GM18909 (cell line): ENCODE measurements at regions not wholly inside any gene's neighbourhood (a gene's known extent, or its start where the extent isn't known, plus 50 kb on each side); places are given as distances from the start of the nearest gene placed in this dataset.

Experiments
- ATAC-seq: cut with Tn5 transposase; IDR thresholded peaks from one replicate; pipeline ENCODE4 v1.9.1; 2021; ENCODE audit warnings: mild to moderate bottlenecking; ENCODE audit not compliant: unreplicated experiment, poor library complexity

DNA sequence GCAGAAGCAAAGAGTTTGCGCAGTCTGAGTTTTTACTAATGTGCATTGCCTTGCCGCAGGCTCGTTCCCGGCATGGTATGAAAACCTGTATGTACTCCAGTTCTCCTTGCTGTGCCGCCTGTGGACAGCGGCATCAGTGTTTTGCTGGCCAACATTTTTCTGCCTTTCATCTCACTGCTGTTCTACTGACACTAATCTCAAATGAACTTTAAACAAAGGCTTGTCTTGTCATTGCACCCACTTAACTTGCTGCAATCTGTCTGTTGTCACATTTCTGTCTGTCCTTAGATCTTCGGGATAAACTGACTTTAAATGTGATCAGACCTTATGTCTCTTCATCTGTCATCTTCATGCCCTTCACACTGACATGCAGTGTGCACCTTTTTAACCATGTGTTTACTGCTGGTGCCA lies 71.7 kb upstream of the ZNRF2 start:
- no peak for ATAC-seq

DNA sequence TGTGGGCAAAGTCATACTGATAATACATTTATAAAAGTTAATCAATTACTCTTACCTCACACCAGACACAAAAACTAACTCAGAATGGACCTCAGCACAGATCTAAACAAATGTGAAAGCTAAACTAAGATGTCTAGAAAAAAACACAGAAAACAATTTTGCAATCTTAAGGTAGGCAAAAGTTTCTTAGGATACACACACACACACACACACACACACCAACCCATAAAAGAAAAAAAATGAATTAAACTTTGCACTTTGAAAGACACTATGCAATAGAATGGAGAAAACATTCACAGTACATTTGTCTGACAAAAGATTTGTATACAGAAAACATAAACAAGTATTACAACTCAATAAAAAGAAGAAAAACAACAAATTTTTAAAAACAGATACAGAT lies 70.8 kb upstream of the ZNRF2 start:
- ATAC-seq, result no peak

DNA sequence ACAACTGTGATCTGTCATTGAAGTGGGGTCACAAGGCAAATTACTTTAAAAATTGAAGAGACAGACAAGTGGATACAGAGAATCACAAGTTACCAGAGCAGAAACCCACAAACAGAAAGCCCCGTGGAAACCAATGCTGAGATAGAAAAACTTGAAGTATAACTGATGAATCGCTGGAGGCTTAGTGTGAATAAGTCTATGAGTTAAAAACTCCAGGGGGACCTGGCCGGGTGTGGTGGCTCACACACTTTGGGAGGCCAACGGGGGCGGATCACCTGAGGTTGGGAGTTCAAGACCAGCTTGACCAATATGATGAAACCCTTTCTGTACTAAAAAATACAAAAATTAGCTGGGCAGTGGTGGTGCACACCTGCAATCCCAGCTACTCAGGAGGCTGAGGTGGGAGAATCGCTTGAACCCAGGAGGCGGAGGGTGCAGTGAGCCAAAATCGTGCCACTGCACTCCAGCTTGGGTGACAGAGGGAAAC lies 69.7 kb upstream of the ZNRF2 start:
- peak; percentile 71 for ATAC-seq

DNA sequence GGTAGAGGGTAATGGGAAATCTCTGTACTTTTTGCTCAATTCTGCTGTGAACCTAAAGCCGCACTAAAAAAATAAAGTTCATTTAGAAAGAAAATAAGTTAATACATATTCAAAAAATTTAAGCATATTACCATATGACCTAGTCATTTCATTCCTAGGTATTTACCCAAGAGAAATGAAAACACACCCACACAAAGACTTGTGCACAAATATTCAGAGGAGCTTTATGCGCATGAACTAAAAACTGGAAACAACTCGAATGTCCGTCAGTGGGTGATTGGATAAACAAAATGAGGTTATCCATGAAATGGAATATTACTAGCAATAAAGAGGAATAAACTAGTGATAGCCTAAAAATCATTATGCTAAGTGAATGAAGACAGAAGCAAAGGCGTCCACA lies 62.6 kb upstream of the ZNRF2 start:
- no peak for ATAC-seq

DNA sequence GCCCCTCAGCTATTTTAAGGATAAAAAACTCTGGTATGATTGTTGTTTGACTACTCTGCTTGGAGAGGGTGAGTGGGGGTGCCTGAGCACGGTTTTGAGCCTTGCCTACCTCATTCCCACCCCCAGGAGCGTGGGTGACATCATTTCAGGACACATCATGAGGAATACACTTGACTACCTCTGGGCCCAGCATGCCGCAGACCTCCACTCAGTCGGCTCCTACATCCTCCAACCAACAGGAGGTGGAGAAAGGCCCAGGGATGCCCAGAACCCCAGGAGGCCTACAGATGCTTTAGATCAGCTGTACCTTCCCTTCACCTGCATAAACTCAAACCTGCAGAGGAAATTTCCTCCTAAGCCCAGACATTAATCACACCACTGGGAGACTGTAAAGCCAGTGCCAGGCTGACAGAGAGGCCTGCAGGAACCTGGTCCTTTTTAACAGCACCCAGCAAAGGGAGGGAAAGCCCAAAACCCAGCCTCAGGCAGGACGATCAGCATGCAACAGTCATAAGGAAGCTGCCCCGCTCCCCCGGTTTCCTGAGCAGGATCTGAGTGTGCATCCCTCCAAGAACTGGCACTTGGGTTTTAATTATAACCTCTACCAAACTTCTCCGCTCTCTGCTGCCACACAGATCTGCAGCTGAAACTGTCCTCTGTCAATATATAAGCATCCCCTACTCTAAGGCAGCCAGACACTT lies 61.7 kb upstream of the ZNRF2 start:
- no peak for ATAC-seq

DNA sequence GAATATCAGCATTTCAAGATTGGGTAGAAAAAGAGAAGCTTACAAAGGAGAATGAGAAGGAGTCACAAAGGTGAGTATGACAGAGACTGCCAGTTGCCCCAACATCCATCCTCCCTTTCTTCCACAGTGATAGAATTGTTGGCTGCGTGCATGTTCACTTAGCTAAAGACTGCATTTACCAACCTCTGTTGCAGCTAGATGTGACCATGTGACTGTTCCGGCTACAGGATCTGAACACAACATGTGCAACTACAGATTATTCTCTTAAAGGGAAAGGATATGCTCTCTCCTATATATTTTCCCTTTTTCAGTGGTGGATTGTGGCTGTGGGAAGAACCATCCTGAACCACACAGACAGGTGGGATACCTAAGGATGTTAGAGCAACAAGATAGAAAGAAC lies 60.5 kb upstream of the ZNRF2 start:
- no peak for ATAC-seq

DNA sequence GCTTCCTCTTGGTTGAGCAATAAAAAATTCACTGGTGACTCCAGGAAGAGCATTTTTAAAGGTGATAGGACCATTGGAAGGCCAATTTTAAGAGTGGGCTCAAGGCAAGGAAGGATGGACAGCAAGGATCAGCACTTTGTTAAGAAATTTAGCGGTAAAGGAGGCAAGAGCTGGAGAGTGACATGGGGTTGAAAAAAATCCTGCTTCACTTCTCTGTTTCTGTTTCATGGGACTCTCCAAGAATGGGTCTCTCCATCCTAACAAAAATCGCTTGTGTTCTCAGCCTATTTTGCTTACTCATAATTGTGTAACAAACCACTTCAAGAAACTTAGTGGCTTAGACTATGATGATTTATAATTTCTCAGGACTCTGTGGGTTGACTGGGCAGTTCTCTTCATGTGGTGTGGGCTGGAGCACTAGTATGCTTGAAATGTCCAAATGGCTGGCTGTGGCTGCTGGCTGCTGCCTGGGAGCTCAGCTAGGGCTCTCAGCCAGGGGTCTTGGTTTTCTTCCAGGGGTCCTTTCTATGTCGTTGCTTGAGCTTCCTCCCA lies 59.8 kb upstream of the ZNRF2 start:
- ATAC-seq, result peak; percentile 39

DNA sequence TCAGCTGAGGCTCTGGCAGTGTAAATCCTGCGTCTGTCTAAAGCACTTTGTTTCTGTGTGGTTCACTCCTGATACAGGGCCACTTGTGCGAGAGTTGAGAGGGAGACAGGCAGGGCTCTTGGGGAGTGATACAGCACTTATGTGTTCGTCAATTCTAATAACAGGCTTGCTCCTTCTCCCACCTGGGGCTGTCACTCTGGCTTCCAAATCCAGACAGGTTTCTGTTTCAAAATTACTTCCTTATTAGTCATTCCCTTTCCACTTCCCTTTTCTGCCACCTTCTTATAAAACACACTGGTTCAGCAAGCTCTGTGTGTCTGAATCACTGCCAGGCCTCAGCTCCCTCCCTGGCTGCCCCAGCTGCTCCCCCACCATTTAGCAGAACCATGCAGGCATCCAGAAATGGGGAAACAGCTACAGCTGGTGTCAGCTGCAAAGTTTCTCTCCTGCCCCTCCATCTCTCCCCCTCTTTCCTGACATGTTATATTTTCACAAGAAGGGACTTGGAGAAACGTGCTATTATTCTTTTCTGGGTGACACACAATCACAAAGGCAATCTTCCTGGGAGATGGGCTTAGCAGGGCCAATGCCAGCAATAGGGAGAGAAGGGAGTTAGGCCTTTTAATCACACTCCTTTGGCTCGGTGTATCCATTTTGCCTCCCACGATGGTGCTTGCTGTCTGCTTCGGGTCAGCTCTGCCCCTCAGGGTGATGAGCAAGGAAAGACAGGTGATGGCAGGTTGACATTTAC lies 58.4 kb upstream of the ZNRF2 start:
- peak; percentile 87 for ATAC-seq

DNA sequence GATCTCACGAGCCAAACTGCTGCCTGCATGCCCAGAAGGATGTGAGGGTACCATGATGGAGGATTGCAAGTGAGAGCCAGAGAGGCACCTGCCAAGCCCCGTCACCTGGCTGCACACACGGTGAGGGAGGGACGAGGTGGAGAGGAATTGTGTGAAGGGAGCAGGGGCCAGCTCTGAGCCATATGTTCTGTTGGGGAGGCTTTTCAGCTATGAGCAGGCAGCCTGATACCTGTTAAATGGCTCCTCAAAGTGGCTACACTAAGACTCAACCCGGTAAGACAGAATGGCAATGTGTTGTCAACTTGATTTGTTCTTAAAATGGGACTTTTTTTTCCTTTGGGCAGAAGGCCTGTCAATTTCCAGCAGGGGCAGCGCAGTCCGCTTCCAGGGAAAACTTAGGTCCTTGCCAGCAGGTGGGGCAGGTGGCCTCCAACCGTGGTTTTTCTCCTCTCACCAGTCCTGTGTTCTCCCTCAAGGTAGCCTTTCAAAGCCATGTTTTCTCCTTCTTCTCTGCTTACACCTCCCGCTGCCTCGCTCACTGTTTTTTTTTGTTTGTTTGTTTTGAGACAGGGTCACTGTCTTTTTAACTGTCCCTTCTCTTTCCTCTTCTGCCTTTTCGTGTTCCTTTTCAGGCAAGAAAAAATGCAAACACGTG lies 57.7 kb upstream of the ZNRF2 start:
- no peak for ATAC-seq

DNA sequence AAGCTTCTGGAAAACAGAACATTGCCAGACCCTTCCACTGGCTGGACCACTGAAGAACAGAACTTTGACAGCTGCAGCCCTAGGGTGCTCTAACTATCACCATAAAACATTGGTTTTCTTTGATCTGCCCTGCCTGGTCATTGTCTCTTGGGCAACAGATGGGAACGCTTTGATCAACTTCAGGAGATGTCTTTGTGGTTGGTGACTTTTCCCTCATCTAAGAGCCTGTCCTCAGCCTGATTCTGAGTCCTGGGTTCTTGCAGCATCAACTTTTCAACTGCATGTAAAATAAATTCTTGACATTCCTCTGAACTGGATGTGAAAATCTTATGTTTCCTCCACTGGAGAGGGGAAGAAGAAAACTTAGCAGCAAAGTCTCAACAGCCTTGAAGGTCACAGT lies 53.1 kb upstream of the ZNRF2 start:
- no peak for ATAC-seq

DNA sequence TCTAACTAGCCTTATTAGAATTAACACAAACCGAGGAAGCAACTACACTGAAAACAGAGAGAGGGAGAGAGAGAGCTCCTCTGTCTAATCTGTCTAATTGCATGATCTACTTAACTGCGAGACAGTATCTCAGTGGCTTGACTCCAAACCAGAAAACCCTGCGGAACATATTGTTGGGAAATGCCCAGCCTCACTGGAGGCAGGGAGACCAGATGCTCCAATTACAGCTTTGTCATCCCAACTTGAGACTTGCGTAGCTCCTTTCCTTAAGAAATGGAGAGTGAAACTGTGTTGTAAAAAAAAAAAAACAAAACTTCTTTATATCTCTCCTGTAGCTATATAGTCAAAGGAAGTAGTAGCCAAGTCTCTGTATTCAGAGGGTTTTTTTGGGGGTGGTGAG lies 52.0 kb upstream of the ZNRF2 start:
- no peak for ATAC-seq
